ENCODE measurements at regions not wholly inside any gene's neighbourhood (a gene's known extent, or its start where the extent isn't known, plus 50 kb on each side); places are given as distances from the start of the nearest gene placed in this dataset.

- no peak for DNase-seq (ENCODE audit: low read depth, low spot score)
- H3K4me3 ChIP-seq, result no peak overlapping the region
- no peak overlapping the region for H3K9ac ChIP-seq (ENCODE audit: insufficient read length)
- H3K9me3 ChIP-seq (ENCODE audit: low read depth, low read length), result no peaks in the 10 kb centered on the region
- TF ChIP-seq FOXP2 (optimal IDR thresholded peaks at IDR 0.05; ENCODE audit: control extremely low read depth, extremely low read length, insufficient read depth) (no peak), POLR2AphosphoS5 (IDR thresholded peaks at IDR 0.05; ENCODE audit: borderline replicate concordance, low read depth, low read length) (no peak), EZH2 (IDR thresholded peaks at IDR 0.05) (no peak)
- no peak overlapping the region for H3K27ac ChIP-seq
- H3K36me3 ChIP-seq (ENCODE audit: insufficient read depth, low read length), result no peaks in the 10 kb centered on the region
Measured at GRCh38 chrX:99091459-99091858, 1318.6 kb downstream of the PCDH19 start.

- Histone ChIP-seq H3K4me3 (no peak overlapping the region), H3K36me3 (ENCODE audit: insufficient read depth, low read length) (no peaks in the 10 kb centered on the region), H3K9me3 (ENCODE audit: low read depth, low read length) (no peaks in the 10 kb centered on the region), H3K9ac (ENCODE audit: insufficient read length) (no peak overlapping the region), H3K27ac (no peak overlapping the region)
- no peak for DNase-seq (ENCODE audit: low read depth, low spot score)
- TF ChIP-seq EZH2 (IDR thresholded peaks at IDR 0.05), result no peak
- no peak for TF ChIP-seq POLR2AphosphoS5 (IDR thresholded peaks at IDR 0.05; ENCODE audit: borderline replicate concordance, low read depth, low read length)
- TF ChIP-seq FOXP2 (optimal IDR thresholded peaks at IDR 0.05; ENCODE audit: control extremely low read depth, extremely low read length, insufficient read depth), result no peak
Measured at GRCh38 chrX:99078301-99078700, 1331.8 kb downstream of the PCDH19 start.

GRCh38 chrX:99077099-99077498 is 1333.0 kb downstream of the PCDH19 start:
- TF ChIP-seq POLR2AphosphoS5 (IDR thresholded peaks at IDR 0.05; ENCODE audit: borderline replicate concordance, low read depth, low read length) (no peak), FOXP2 (optimal IDR thresholded peaks at IDR 0.05; ENCODE audit: control extremely low read depth, extremely low read length, insufficient read depth) (no peak), EZH2 (IDR thresholded peaks at IDR 0.05) (no peak)
- Histone ChIP-seq H3K9ac (ENCODE audit: insufficient read length) (no peak overlapping the region), H3K9me3 (ENCODE audit: low read depth, low read length) (no peaks in the 10 kb centered on the region), H3K4me3 (no peak overlapping the region), H3K27ac (no peak overlapping the region), H3K36me3 (ENCODE audit: insufficient read depth, low read length) (no peaks in the 10 kb centered on the region)
- no peak for DNase-seq (ENCODE audit: low read depth, low spot score)

- Histone ChIP-seq H3K9ac (ENCODE audit: insufficient read length) (no peak overlapping the region), H3K36me3 (ENCODE audit: insufficient read depth, low read length) (no peaks in the 10 kb centered on the region), H3K4me3 (no peak overlapping the region), H3K9me3 (ENCODE audit: low read depth, low read length) (no peaks in the 10 kb centered on the region), H3K27ac (no peak overlapping the region)
- TF ChIP-seq EZH2 (IDR thresholded peaks at IDR 0.05) (no peak), POLR2AphosphoS5 (IDR thresholded peaks at IDR 0.05; ENCODE audit: borderline replicate concordance, low read depth, low read length) (no peak), FOXP2 (optimal IDR thresholded peaks at IDR 0.05; ENCODE audit: control extremely low read depth, extremely low read length, insufficient read depth) (no peak)
- DNase-seq (ENCODE audit: low read depth, low spot score), result no peak
Measured at GRCh38 chrX:99073551-99073950, 1336.5 kb downstream of the PCDH19 start.

GRCh38 chrX:99051639-99052038 is 1358.4 kb downstream of the PCDH19 start:
- TF ChIP-seq EZH2 (IDR thresholded peaks at IDR 0.05), result no peak
- no peak for TF ChIP-seq POLR2AphosphoS5 (IDR thresholded peaks at IDR 0.05; ENCODE audit: borderline replicate concordance, low read depth, low read length)
- no peak overlapping the region for H3K4me3 ChIP-seq
- no peaks in the 10 kb centered on the region for H3K9me3 ChIP-seq (ENCODE audit: low read depth, low read length)
- H3K36me3 ChIP-seq (ENCODE audit: insufficient read depth, low read length), result no peaks in the 10 kb centered on the region
- no peak for DNase-seq (ENCODE audit: low read depth, low spot score)
- H3K27ac ChIP-seq, result no peak overlapping the region
- H3K9ac ChIP-seq (ENCODE audit: insufficient read length), result no peak overlapping the region

- Histone ChIP-seq H3K27ac (no peak overlapping the region), H3K4me3 (no peak overlapping the region), H3K36me3 (ENCODE audit: insufficient read depth, low read length) (no peaks in the 10 kb centered on the region), H3K9me3 (ENCODE audit: low read depth, low read length) (no peaks in the 10 kb centered on the region), H3K9ac (ENCODE audit: insufficient read length) (no peak overlapping the region)
- no peak for DNase-seq (ENCODE audit: low read depth, low spot score)
- TF ChIP-seq POLR2AphosphoS5 (IDR thresholded peaks at IDR 0.05; ENCODE audit: borderline replicate concordance, low read depth, low read length) (no peak), EZH2 (IDR thresholded peaks at IDR 0.05) (no peak), FOXP2 (optimal IDR thresholded peaks at IDR 0.05; ENCODE audit: control extremely low read depth, extremely low read length, insufficient read depth) (no peak)
Measured at GRCh38 chrX:99033226-99033901, 1376.7 kb downstream of the PCDH19 start.

- DNase-seq (ENCODE audit: low read depth, low spot score), result no peak
- TF ChIP-seq EZH2 (IDR thresholded peaks at IDR 0.05) (no peak), FOXP2 (optimal IDR thresholded peaks at IDR 0.05; ENCODE audit: control extremely low read depth, extremely low read length, insufficient read depth) (no peak), POLR2AphosphoS5 (IDR thresholded peaks at IDR 0.05; ENCODE audit: borderline replicate concordance, low read depth, low read length) (no peak)
Measured at GRCh38 chrX:99010957-99011356, 1399.1 kb downstream of the PCDH19 start.

GRCh38 chrX:99001286-99001685 is 1408.8 kb downstream of the PCDH19 start:
- no peaks in the 10 kb centered on the region for H3K36me3 ChIP-seq (ENCODE audit: insufficient read depth, low read length)
- no peak overlapping the region for H3K9ac ChIP-seq (ENCODE audit: insufficient read length)
- H3K27ac ChIP-seq, result no peak overlapping the region
- H3K4me3 ChIP-seq, result no peak overlapping the region
- H3K9me3 ChIP-seq (ENCODE audit: low read depth, low read length), result no peaks in the 10 kb centered on the region
- DNase-seq (ENCODE audit: low read depth, low spot score), result no peak
- TF ChIP-seq POLR2AphosphoS5 (IDR thresholded peaks at IDR 0.05; ENCODE audit: borderline replicate concordance, low read depth, low read length), result no peak
- no peak for TF ChIP-seq FOXP2 (optimal IDR thresholded peaks at IDR 0.05; ENCODE audit: control extremely low read depth, extremely low read length, insufficient read depth)
- no peak for TF ChIP-seq EZH2 (IDR thresholded peaks at IDR 0.05)

More at GRCh38 chrX:99010957-99011356, 1399.1 kb downstream of the PCDH19 start:
- Histone ChIP-seq H3K36me3 (ENCODE audit: insufficient read depth, low read length) (no peaks in the 10 kb centered on the region), H3K9ac (ENCODE audit: insufficient read length) (no peak overlapping the region), H3K4me3 (no peak overlapping the region), H3K9me3 (ENCODE audit: low read depth, low read length) (no peaks in the 10 kb centered on the region), H3K27ac (no peak overlapping the region)

GRCh38 chrX:98962996-98963395 is 1447.1 kb downstream of the PCDH19 start:
- Histone ChIP-seq H3K36me3 (ENCODE audit: insufficient read depth, low read length) (no peaks in the 10 kb centered on the region), H3K4me3 (no peak overlapping the region), H3K27ac (no peak overlapping the region), H3K9ac (ENCODE audit: insufficient read length) (no peak overlapping the region), H3K9me3 (ENCODE audit: low read depth, low read length) (no peaks in the 10 kb centered on the region)
- TF ChIP-seq FOXP2 (optimal IDR thresholded peaks at IDR 0.05; ENCODE audit: control extremely low read depth, extremely low read length, insufficient read depth) (no peak), EZH2 (IDR thresholded peaks at IDR 0.05) (no peak), POLR2AphosphoS5 (IDR thresholded peaks at IDR 0.05; ENCODE audit: borderline replicate concordance, low read depth, low read length) (no peak)
- no peak for DNase-seq (ENCODE audit: low read depth, low spot score)
